Activated CD8-positive, alpha-beta memory T cell treated with anti-CD3 and anti-CD28 coated beads, Interleukin-2, amount 10 ng/mL, durations not matched to agents 7 days and 5 days (primary cell): ENCODE measurements at regions not wholly inside any gene's neighbourhood (a gene's known extent, or its start where the extent isn't known, plus 50 kb on each side); places are given as distances from the start of the nearest gene placed in this dataset.

ENCODE experiments used
- ATAC-seq: fragments of 150-1000 bp; cut with Tn5 transposase; one replicate; pipeline ENCODE4 v1.10.0; 2021; ENCODE audit warnings: moderate library complexity
- CTCF ChIA-PET: fragments of 350-600 bp; sonication (Branson Sonifier 250); formaldehyde crosslinking; loops from one replicate; lab custom pipeline; 2021; ENCODE audit warnings: antibody characterized with exemption; lab: Charles Lee
- DNase-seq: peaks from one replicate; pipeline ENCODE4 v3.0.0-alpha.2; 2020
- H3K27ac Mint-ChIP-seq: one replicate; pipeline ENCODE4 v1.8.0; 2021; ENCODE audit warnings: mild to moderate bottlenecking, mixed read lengths
- H3K27me3 Mint-ChIP-seq: one replicate; pipeline ENCODE4 v1.8.0; 2021; ENCODE audit warnings: mixed read lengths
- H3K36me3 Mint-ChIP-seq: one replicate; pipeline ENCODE4 v1.8.0; 2021; ENCODE audit warnings: mild to moderate bottlenecking, mixed read lengths
- H3K4me1 Mint-ChIP-seq: one replicate; pipeline ENCODE4 v1.8.0; 2021; ENCODE audit warnings: mixed read lengths
- H3K4me3 Mint-ChIP-seq: one replicate; pipeline ENCODE4 v1.8.0; 2021; ENCODE audit warnings: mild to moderate bottlenecking, moderate library complexity, mixed read lengths
- H3K9me3 Mint-ChIP-seq: one replicate; pipeline ENCODE4 v1.8.0; 2022; ENCODE audit warnings: low read depth, mixed read lengths

- Mint-ChIP-seq H3K27me3 (peaks cover 6% of the 10 kb centered on the region), H3K9me3 (no peaks in the 10 kb centered on the region), H3K4me3 (no peak overlapping the region), H3K4me1 (no peaks in the 10 kb centered on the region), H3K27ac (no peak overlapping the region), H3K36me3 (no peaks in the 10 kb centered on the region)
- no peak for DNase-seq
- CTCF ChIA-PET: interaction anchor here (1.7 to 2.3 kb wide), 2 partner anchors 10 to 37 kb away, joined by 5 read pairs; no protein-coding TSS in a partner anchor
- no peak for ATAC-seq
Measured at GRCh38 chr9:107136296-107136695, 146.8 kb upstream of the RAD23B start.

- Mint-ChIP-seq H3K36me3 (no peaks in the 10 kb centered on the region), H3K27ac (no peak overlapping the region), H3K4me3 (no peak overlapping the region), H3K4me1 (no peaks in the 10 kb centered on the region), H3K9me3 (no peaks in the 10 kb centered on the region), H3K27me3 (peaks cover 9% of the 10 kb centered on the region)
- no peak for ATAC-seq
- CTCF ChIA-PET: interaction anchor here (0.9 to 4.1 kb wide), 7 partner anchors 12 to 204 kb away, joined by 3 to 24 read pairs (median 5); no protein-coding TSS in a partner anchor
- no peak for DNase-seq
Measured at GRCh38 chr9:107137495-107138202, 145.4 kb upstream of the RAD23B start.

- Mint-ChIP-seq H3K27me3 (peaks cover 9% of the 10 kb centered on the region), H3K36me3 (no peaks in the 10 kb centered on the region), H3K9me3 (no peaks in the 10 kb centered on the region), H3K27ac (no peak overlapping the region), H3K4me3 (no peak overlapping the region), H3K4me1 (no peaks in the 10 kb centered on the region)
- CTCF ChIA-PET: interaction anchor here (0.6 to 4.1 kb wide), 5 partner anchors 12 to 203 kb away, joined by 3 to 24 read pairs (median 5); no protein-coding TSS in a partner anchor
- no peak for ATAC-seq
- DNase-seq: no peak
Measured at GRCh38 chr9:107138261-107138992, 144.7 kb upstream of the RAD23B start.

- DNase-seq (no peak), ATAC-seq (no peak)
- peaks cover 12% of the 10 kb centered on the region for H3K27me3 Mint-ChIP-seq
- CTCF ChIA-PET: interaction anchor here (1.1 to 1.4 kb wide), 2 partner anchors 10 to 17 kb away, joined by 4 read pairs; no protein-coding TSS in a partner anchor
- no peaks in the 10 kb centered on the region for H3K36me3 Mint-ChIP-seq
- H3K4me3 Mint-ChIP-seq: no peak overlapping the region
- H3K4me1 Mint-ChIP-seq: no peaks in the 10 kb centered on the region
- H3K9me3 Mint-ChIP-seq: no peaks in the 10 kb centered on the region
- H3K27ac Mint-ChIP-seq: no peak overlapping the region
Measured at GRCh38 chr9:107141967-107142366, 141.1 kb upstream of the RAD23B start.

- H3K4me3 Mint-ChIP-seq: no peak overlapping the region
- H3K9me3 Mint-ChIP-seq: no peaks in the 10 kb centered on the region
- no peak for ATAC-seq
- peaks cover 10% of the 10 kb centered on the region for H3K27me3 Mint-ChIP-seq
- CTCF ChIA-PET: interaction anchor here (1.1 to 1.4 kb wide), 2 partner anchors 9 to 17 kb away, joined by 4 read pairs; no protein-coding TSS in a partner anchor
- no peak overlapping the region for H3K27ac Mint-ChIP-seq
- H3K36me3 Mint-ChIP-seq: no peaks in the 10 kb centered on the region
- no peaks in the 10 kb centered on the region for H3K4me1 Mint-ChIP-seq
- no peak for DNase-seq
Measured at GRCh38 chr9:107142430-107142829, 140.6 kb upstream of the RAD23B start.

- ATAC-seq (no peak), DNase-seq (no peak)
- no peaks in the 10 kb centered on the region for H3K9me3 Mint-ChIP-seq
- H3K27ac Mint-ChIP-seq: no peak overlapping the region
- H3K27me3 Mint-ChIP-seq: peaks cover 10% of the 10 kb centered on the region
- no peaks in the 10 kb centered on the region for H3K36me3 Mint-ChIP-seq
- H3K4me1 Mint-ChIP-seq: no peaks in the 10 kb centered on the region
- no peak overlapping the region for H3K4me3 Mint-ChIP-seq
- CTCF ChIA-PET: interaction anchor here (1.4 kb wide), 1 partner anchor 18 kb away, joined by 4 read pairs; no protein-coding TSS in a partner anchor
Measured at GRCh38 chr9:107142896-107143603, 140.0 kb upstream of the RAD23B start.

GRCh38 chr9:107144475-107144874, 138.6 kb upstream of the RAD23B start:
- no peak for ATAC-seq
- Mint-ChIP-seq H3K36me3 (no peaks in the 10 kb centered on the region), H3K27ac (no peak overlapping the region), H3K27me3 (peaks cover 9% of the 10 kb centered on the region), H3K4me3 (no peak overlapping the region), H3K9me3 (no peaks in the 10 kb centered on the region), H3K4me1 (no peaks in the 10 kb centered on the region)
- DNase-seq: no peak
- CTCF ChIA-PET: no interaction called here

GRCh38 chr9:107147134-107147533, 135.9 kb upstream of the RAD23B start:
- no peak for ATAC-seq
- Mint-ChIP-seq H3K4me3 (no peak overlapping the region), H3K4me1 (no peaks in the 10 kb centered on the region), H3K27me3 (peaks cover 6% of the 10 kb centered on the region), H3K9me3 (no peaks in the 10 kb centered on the region), H3K27ac (no peak overlapping the region), H3K36me3 (no peaks in the 10 kb centered on the region)
- CTCF ChIA-PET: no interaction called here
- no peak for DNase-seq

GRCh38 chr9:107148216-107148615, 134.9 kb upstream of the RAD23B start:
- no peak for DNase-seq
- no peak for ATAC-seq
- Mint-ChIP-seq H3K9me3 (no peaks in the 10 kb centered on the region), H3K27me3 (peaks cover 5% of the 10 kb centered on the region), H3K27ac (no peak overlapping the region), H3K4me3 (no peak overlapping the region), H3K36me3 (no peaks in the 10 kb centered on the region), H3K4me1 (no peaks in the 10 kb centered on the region)
- CTCF ChIA-PET: no interaction called here

GRCh38 chr9:107149756-107150155, 133.3 kb upstream of the RAD23B start:
- CTCF ChIA-PET: interaction anchor here (1.5 kb wide), 1 partner anchor 12 kb away, joined by 5 read pairs; no protein-coding TSS in a partner anchor
- Mint-ChIP-seq H3K27me3 (peaks cover 5% of the 10 kb centered on the region), H3K4me3 (no peak overlapping the region), H3K9me3 (no peaks in the 10 kb centered on the region), H3K4me1 (no peaks in the 10 kb centered on the region), H3K27ac (no peak overlapping the region), H3K36me3 (no peaks in the 10 kb centered on the region)
- DNase-seq: no peak
- ATAC-seq: no peak

GRCh38 chr9:107153336-107153735, 129.7 kb upstream of the RAD23B start:
- DNase-seq: no peak
- Mint-ChIP-seq H3K36me3 (no peaks in the 10 kb centered on the region), H3K4me3 (no peak overlapping the region), H3K4me1 (no peaks in the 10 kb centered on the region), H3K27ac (no peak overlapping the region), H3K27me3 (peaks cover 7% of the 10 kb centered on the region), H3K9me3 (no peaks in the 10 kb centered on the region)
- ATAC-seq: no peak
- CTCF ChIA-PET: no interaction called here

GRCh38 chr9:107154291-107154690, 128.8 kb upstream of the RAD23B start:
- ATAC-seq: no peak
- DNase-seq: no peak
- no peaks in the 10 kb centered on the region for H3K9me3 Mint-ChIP-seq
- CTCF ChIA-PET: no interaction called here
- H3K4me1 Mint-ChIP-seq: no peaks in the 10 kb centered on the region
- H3K27ac Mint-ChIP-seq: no peak overlapping the region
- no peak overlapping the region for H3K4me3 Mint-ChIP-seq
- H3K27me3 Mint-ChIP-seq: peaks cover 7% of the 10 kb centered on the region
- no peaks in the 10 kb centered on the region for H3K36me3 Mint-ChIP-seq

GRCh38 chr9:107154766-107155165, 128.3 kb upstream of the RAD23B start:
- Mint-ChIP-seq H3K36me3 (no peaks in the 10 kb centered on the region), H3K27ac (no peak overlapping the region), H3K9me3 (no peaks in the 10 kb centered on the region), H3K4me3 (no peak overlapping the region), H3K27me3 (peaks cover 8% of the 10 kb centered on the region), H3K4me1 (no peaks in the 10 kb centered on the region)
- no peak for ATAC-seq
- DNase-seq: no peak
- CTCF ChIA-PET: no interaction called here
